HL-60 (cell line): ENCODE measurements at regions not wholly inside any gene's neighbourhood (a gene's known extent, or its start where the extent isn't known, plus 50 kb on each side); places are given as distances from the start of the nearest gene placed in this dataset.

Experiments used
- DNase-seq, 2 experiments: peaks; one replicate each; pipeline ENCODE4 v3.0.0-alpha.2; 2010 to 2020; ENCODE audit warnings: low read depth in 1 of 2, low spot score in 1 of 2
- H3K27ac ChIP-seq: fragments of 250-450 bp; sonication (Bioruptor Pico); replicated peaks from 2 replicates; pipeline ENCODE4 v1.5.1; 2020; ENCODE audit warnings: mild to moderate bottlenecking, moderate library complexity
- H3K27me3 ChIP-seq: fragments of 250-450 bp; sonication (Bioruptor Pico); 2 replicates; pipeline ENCODE4 v1.5.1; 2021; ENCODE audit warnings: mild to moderate bottlenecking, moderate library complexity; ENCODE audit not compliant: insufficient read depth, poor library complexity, severe bottlenecking
- H3K4me3 ChIP-seq: replicated peaks from 2 replicates; pipeline ENCODE4 v1.5.1; 2011; ENCODE audit warnings: mild to moderate bottlenecking, control low read depth, low read length; ENCODE audit not compliant: insufficient read depth
- CTCF ChIP-seq: IDR thresholded peaks from one replicate; pipeline ENCODE4 v1.5.1; 2011; ENCODE audit warnings: low read length, control low read depth, inconsistent platforms; ENCODE audit not compliant: insufficient read depth
- GABPA ChIP-seq: IDR thresholded peaks from 2 replicates; pipeline ENCODE4 v1.6.1; 2012; ENCODE audit warnings: low read depth
- POLR2AphosphoS5 ChIP-seq: IDR thresholded peaks from 2 replicates; pipeline ENCODE4 v1.6.1; 2012; ENCODE audit warnings: low read depth
- REST ChIP-seq: IDR thresholded peaks from 2 replicates; pipeline ENCODE4 v1.6.1; 2012; ENCODE audit warnings: low read depth; ENCODE audit not compliant: insufficient replicate concordance
- SPI1 ChIP-seq: IDR thresholded peaks from 2 replicates; pipeline ENCODE4 v1.6.1; 2012; ENCODE audit warnings: low read depth, mild to moderate bottlenecking, borderline replicate concordance

- Histone ChIP-seq H3K4me3 (no peak overlapping the region), H3K27ac (no peak overlapping the region), H3K27me3 (no peaks in the 10 kb centered on the region)
- DNase-seq, result no peak
- TF ChIP-seq CTCF (no peak), SPI1 (no peak), POLR2AphosphoS5 (no peak), GABPA (no peak), REST (no peak)
Observed at GRCh38 chr4:22202975-22203710, 254.6 kb upstream of the KCNIP4 start.

- Histone ChIP-seq H3K4me3 (no peak overlapping the region), H3K27me3 (no peaks in the 10 kb centered on the region), H3K27ac (no peak overlapping the region)
- DNase-seq, result no peak
- TF ChIP-seq POLR2AphosphoS5 (no peak), GABPA (no peak), SPI1 (no peak), REST (no peak), CTCF (no peak)
Observed at GRCh38 chr4:22202246-22202974, 253.8 kb upstream of the KCNIP4 start.

GRCh38 chr4:22201256-22201655 is 252.7 kb upstream of the KCNIP4 start:
- TF ChIP-seq REST, result no peak
- no peak for TF ChIP-seq POLR2AphosphoS5
- TF ChIP-seq SPI1, result no peak
- no peak for TF ChIP-seq GABPA
- TF ChIP-seq CTCF, result no peak
- no peaks in the 10 kb centered on the region for H3K27me3 ChIP-seq
- H3K4me3 ChIP-seq, result no peak overlapping the region
- no peak for DNase-seq
- no peak overlapping the region for H3K27ac ChIP-seq
